ENCODE measurements at regions not wholly inside any gene's neighbourhood (a gene's known extent, or its start where the extent isn't known, plus 50 kb on each side); places are given as distances from the start of the nearest gene placed in this dataset.

DNA sequence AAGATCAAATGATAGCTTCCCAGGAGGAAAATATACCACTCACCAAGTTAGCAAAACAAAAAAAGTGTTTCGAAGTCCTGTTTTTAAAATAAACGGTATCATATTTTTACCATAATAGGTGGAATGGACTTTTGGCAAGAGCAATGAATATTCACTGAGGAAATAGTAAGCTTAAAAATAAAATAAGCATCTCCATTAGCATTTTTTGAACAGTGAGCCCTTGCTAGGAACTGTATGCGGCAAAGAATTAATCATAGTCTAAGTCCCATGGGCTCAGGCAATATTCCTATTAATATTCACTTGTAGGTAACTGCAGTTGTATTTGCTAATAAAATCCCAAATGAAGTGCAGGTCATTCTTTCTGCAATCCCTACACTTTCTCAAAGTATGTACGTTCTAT, 191.7 kb upstream of the GABRA2 start:
- Histone ChIP-seq H3K14ac (ENCODE audit: insufficient read depth, low read length) (no peak overlapping the region), H2BK120ac (ENCODE audit: low read depth, low read length, poor library complexity, severe bottlenecking) (no peak overlapping the region), H3K18ac (ENCODE audit: insufficient read length, low read depth, low read length) (no peak overlapping the region), H2BK20ac (ENCODE audit: low read depth, low read length, poor library complexity, severe bottlenecking) (no peak overlapping the region), H3K4me1 (ENCODE audit: insufficient read depth, low read length) (no peaks in the 10 kb centered on the region), H4K20me1 (ENCODE audit: control insufficient read depth, insufficient read depth, insufficient read length) (no peaks in the 10 kb centered on the region), H3K23me2 (ENCODE audit: insufficient read length, low read depth, low read length, poor library complexity, severe bottlenecking) (no peaks in the 10 kb centered on the region), H3K4me2 (ENCODE audit: insufficient read depth, insufficient read length, low read length) (no peak overlapping the region), H3K9ac (ENCODE audit: extremely low read depth, insufficient read length, low read length) (no peak overlapping the region), H2BK5ac (ENCODE audit: insufficient read length, low read length) (no peak overlapping the region), H3K27ac (ENCODE audit: insufficient read length, low read depth, low read length) (no peak overlapping the region), H4K91ac (ENCODE audit: insufficient read length, low read depth, low read length) (no peak overlapping the region), H3T11ph (ENCODE audit: low read length) (no peak overlapping the region), H2BK12ac (ENCODE audit: insufficient read length, low read depth, low read length) (no peak overlapping the region), H2AFZ (ENCODE audit: low read length) (no peak overlapping the region), H4K5ac (ENCODE audit: insufficient read length, low read depth, low read length) (no peak overlapping the region), H4K8ac (replicated peaks; ENCODE audit: insufficient read length, low read depth, low read length) (no peak overlapping the region), H3K27me3 (ENCODE audit: insufficient read depth, low read length) (no peaks in the 10 kb centered on the region), H3K4ac (ENCODE audit: low read depth, low read length) (no peak overlapping the region), H3K9me3 (ENCODE audit: control insufficient read depth, low read depth, low read length) (no peaks in the 10 kb centered on the region), H3K79me1 (ENCODE audit: insufficient read depth, low read depth, low read length, poor library complexity, severe bottlenecking) (no peaks in the 10 kb centered on the region), H2AK5ac (ENCODE audit: insufficient read length, low read length) (no peak overlapping the region), H2BK15ac (ENCODE audit: low read depth, low read length) (no peak overlapping the region), H3K23ac (ENCODE audit: insufficient read length, low read depth, low read length) (no peak overlapping the region), H3K79me2 (ENCODE audit: insufficient read depth, low read length) (no peaks in the 10 kb centered on the region), H3K56ac (ENCODE audit: insufficient read length, low read depth, low read length) (no peak overlapping the region)
- no CpG with 5 or more reads among the region's 4 CpGs for WGBS (ENCODE audit: extremely low coverage, insufficient read length, low lambda C conversion rate)
- Mint-ChIP-seq H3K4me3 (no peak overlapping the region), H3K36me3 (ENCODE audit: insufficient read depth in 1 of 3, low read depth in 3 of 3) (no peaks in the 10 kb centered on the region), H3K9me3 (no peaks in the 10 kb centered on the region), H3K27ac (no peak overlapping the region), H3K27me3 (ENCODE audit: low read depth) (no peaks in the 10 kb centered on the region), H3K4me1 (peaks cover 3 to 6% of the 10 kb centered on the region in 2 experiments)
- no peak for DNase-seq
- TF ChIP-seq, protein P1, sequence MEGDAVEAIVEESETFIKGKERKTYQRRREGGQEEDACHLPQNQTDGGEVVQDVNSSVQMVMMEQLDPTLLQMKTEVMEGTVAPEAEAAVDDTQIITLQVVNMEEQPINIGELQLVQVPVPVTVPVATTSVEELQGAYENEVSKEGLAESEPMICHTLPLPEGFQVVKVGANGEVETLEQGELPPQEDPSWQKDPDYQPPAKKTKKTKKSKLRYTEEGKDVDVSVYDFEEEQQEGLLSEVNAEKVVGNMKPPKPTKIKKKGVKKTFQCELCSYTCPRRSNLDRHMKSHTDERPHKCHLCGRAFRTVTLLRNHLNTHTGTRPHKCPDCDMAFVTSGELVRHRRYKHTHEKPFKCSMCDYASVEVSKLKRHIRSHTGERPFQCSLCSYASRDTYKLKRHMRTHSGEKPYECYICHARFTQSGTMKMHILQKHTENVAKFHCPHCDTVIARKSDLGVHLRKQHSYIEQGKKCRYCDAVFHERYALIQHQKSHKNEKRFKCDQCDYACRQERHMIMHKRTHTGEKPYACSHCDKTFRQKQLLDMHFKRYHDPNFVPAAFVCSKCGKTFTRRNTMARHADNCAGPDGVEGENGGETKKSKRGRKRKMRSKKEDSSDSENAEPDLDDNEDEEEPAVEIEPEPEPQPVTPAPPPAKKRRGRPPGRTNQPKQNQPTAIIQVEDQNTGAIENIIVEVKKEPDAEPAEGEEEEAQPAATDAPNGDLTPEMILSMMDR (conservative IDR thresholded peaks at IDR 0.05): no peak
